ENCODE measurements at regions not wholly inside any gene's neighbourhood (a gene's known extent, or its start where the extent isn't known, plus 50 kb on each side); places are given as distances from the start of the nearest gene placed in this dataset.

DNA sequence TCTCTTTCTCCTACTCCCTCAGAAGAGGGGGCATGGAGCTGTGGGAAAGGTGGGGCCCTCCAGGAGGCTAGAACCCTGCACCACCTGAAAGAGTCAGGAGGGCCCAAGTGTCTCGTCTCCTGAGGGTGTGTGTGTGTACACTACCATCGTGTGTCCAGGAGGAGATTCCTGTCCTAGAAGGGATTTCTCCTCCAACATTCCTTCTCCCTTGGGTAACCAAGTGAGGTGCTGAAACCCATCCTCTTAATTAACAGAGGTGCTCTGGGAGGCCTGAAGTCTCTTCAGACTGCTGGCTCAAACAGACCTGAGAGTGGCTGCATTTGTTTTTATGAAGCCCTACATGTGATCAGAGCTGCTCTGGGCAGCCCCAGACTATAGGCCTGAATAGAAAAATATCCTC lies 61.1 kb upstream of the FAM169A start:
- no peak for TF ChIP-seq EZH2 (IDR thresholded peaks at IDR 0.05)
- TF ChIP-seq CBX3 (IDR thresholded peaks at IDR 0.05; ENCODE audit: low read depth) = no peak
- TF ChIP-seq, protein P1, sequence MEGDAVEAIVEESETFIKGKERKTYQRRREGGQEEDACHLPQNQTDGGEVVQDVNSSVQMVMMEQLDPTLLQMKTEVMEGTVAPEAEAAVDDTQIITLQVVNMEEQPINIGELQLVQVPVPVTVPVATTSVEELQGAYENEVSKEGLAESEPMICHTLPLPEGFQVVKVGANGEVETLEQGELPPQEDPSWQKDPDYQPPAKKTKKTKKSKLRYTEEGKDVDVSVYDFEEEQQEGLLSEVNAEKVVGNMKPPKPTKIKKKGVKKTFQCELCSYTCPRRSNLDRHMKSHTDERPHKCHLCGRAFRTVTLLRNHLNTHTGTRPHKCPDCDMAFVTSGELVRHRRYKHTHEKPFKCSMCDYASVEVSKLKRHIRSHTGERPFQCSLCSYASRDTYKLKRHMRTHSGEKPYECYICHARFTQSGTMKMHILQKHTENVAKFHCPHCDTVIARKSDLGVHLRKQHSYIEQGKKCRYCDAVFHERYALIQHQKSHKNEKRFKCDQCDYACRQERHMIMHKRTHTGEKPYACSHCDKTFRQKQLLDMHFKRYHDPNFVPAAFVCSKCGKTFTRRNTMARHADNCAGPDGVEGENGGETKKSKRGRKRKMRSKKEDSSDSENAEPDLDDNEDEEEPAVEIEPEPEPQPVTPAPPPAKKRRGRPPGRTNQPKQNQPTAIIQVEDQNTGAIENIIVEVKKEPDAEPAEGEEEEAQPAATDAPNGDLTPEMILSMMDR (IDR thresholded peaks at IDR 0.05 in 2 of 3, conservative IDR thresholded peaks at IDR 0.05 in 1 of 3; ENCODE audit: borderline replicate concordance in 1 of 3, insufficient read depth in 1 of 3, low read depth in 2 of 3, low read length in 2 of 3) = no peak
- no peak for TF ChIP-seq ELF1 (IDR thresholded peaks at IDR 0.05; ENCODE audit: borderline replicate concordance, low read depth)
- no peak for TF ChIP-seq TCF7L2 (IDR thresholded peaks at IDR 0.05; ENCODE audit: borderline replicate concordance, extremely low read depth, insufficient read depth, insufficient read length)
- TF ChIP-seq SRF (IDR thresholded peaks at IDR 0.05; ENCODE audit: low read depth) = no peak
- no peak for TF ChIP-seq POLR2AphosphoS5 (IDR thresholded peaks at IDR 0.05; ENCODE audit: low read depth, low read length)
- no peak for TF ChIP-seq RAD21 (IDR thresholded peaks at IDR 0.05; ENCODE audit: low read depth)
- TF ChIP-seq EZH2phosphoT487 (IDR thresholded peaks at IDR 0.05; ENCODE audit: borderline replicate concordance) = no peak
- no peak for TF ChIP-seq POLR2A (IDR thresholded peaks at IDR 0.05; ENCODE audit: borderline replicate concordance, extremely low read depth, insufficient read depth, insufficient read length)
- TF ChIP-seq SP1 (IDR thresholded peaks at IDR 0.05; ENCODE audit: low read depth) = no peak
- TF ChIP-seq, protein P2, sequence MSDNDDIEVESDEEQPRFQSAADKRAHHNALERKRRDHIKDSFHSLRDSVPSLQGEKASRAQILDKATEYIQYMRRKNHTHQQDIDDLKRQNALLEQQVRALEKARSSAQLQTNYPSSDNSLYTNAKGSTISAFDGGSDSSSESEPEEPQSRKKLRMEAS (IDR thresholded peaks at IDR 0.05) = no peak
